Fibroblast of mammary gland (primary cell): ENCODE measurements at regions not wholly inside any gene's neighbourhood (a gene's known extent, or its start where the extent isn't known, plus 50 kb on each side); places are given as distances from the start of the nearest gene placed in this dataset.

ENCODE experiments used
- DNase-seq: peaks from one replicate; pipeline ENCODE4 v3.0.0-alpha.2; 2010; ENCODE audit warnings: low read depth
- H3K4me3 ChIP-seq: 2 replicates; pipeline ENCODE4 v1.5.1; 2011; ENCODE audit warnings: low read depth, mild to moderate bottlenecking, low read length, moderate library complexity; ENCODE audit not compliant: control insufficient read depth
- TF ChIP-seq, protein P1 (sequence below): conservative IDR thresholded peaks from 2 replicates; pipeline ENCODE4 v1.5.1; 2011; ENCODE audit warnings: low read depth, low read length, inconsistent platforms; ENCODE audit not compliant: control insufficient read depth, insufficient read depth

DNA sequence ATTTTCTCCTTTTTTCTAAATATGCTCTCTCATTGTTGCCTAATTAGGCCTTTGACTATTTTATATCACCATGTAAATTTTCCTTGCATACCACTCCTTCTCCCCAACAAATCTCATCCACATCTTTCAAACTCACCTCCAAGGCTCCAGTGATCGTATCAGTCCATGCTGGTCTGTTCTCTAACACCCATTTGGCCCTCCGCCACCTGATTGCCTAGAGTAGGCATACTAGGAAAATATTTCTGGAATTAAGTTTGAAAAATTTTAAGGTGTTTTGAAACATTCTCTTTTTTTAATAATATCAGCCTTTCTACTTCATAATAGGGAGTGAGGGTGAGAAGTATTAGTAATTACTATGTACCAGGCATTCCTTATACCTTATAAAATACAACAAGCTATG is 473.9 kb downstream of the FGF9 start:
- TF ChIP-seq, protein P1, sequence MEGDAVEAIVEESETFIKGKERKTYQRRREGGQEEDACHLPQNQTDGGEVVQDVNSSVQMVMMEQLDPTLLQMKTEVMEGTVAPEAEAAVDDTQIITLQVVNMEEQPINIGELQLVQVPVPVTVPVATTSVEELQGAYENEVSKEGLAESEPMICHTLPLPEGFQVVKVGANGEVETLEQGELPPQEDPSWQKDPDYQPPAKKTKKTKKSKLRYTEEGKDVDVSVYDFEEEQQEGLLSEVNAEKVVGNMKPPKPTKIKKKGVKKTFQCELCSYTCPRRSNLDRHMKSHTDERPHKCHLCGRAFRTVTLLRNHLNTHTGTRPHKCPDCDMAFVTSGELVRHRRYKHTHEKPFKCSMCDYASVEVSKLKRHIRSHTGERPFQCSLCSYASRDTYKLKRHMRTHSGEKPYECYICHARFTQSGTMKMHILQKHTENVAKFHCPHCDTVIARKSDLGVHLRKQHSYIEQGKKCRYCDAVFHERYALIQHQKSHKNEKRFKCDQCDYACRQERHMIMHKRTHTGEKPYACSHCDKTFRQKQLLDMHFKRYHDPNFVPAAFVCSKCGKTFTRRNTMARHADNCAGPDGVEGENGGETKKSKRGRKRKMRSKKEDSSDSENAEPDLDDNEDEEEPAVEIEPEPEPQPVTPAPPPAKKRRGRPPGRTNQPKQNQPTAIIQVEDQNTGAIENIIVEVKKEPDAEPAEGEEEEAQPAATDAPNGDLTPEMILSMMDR, result no peak
- DNase-seq, result no peak
- H3K4me3 ChIP-seq, result no peak overlapping the region

DNA sequence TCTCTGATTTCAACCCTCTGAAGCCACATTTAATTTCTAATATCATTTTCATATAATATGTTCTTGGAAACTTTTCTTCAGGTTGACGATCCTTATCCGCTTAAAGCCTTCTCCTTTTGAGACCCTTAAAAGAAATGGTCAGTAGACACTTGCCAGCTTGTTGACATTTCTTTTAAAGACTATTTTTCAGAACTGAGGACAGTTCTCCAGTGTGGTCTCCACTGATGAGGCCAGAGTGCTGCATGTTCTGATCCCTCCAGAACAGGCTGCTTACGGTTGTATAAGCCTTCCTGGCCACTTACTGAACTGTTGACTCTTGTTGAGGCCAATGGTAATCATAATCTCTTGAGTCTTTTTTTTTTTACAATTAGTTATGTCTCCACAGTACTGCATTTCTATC is 477.3 kb downstream of the FGF9 start:
- H3K4me3 ChIP-seq, result no peak overlapping the region
- DNase-seq, result no peak
- TF ChIP-seq, protein P1, result no peak

DNA sequence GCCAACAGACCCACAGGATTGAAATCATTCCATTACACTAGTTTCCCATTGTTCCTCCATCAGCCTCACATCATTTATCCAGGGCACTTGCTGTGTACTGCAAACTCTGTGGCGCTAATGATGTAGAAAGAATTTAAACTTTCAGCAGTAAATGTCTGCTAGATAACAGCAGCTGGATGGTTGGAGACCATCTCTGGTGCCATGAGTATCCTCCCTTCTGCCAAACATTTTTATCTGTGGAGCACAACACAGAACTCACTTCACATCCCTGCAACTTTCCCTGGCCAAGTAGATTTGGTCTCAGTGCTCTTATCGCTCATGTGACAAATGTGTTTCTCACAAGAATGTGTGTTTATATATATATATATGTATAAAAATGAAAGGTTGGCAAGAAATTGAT is 481.9 kb downstream of the FGF9 start:
- TF ChIP-seq, protein P1, result no peak
- DNase-seq, result no peak
- H3K4me3 ChIP-seq, result no peak overlapping the region

DNA sequence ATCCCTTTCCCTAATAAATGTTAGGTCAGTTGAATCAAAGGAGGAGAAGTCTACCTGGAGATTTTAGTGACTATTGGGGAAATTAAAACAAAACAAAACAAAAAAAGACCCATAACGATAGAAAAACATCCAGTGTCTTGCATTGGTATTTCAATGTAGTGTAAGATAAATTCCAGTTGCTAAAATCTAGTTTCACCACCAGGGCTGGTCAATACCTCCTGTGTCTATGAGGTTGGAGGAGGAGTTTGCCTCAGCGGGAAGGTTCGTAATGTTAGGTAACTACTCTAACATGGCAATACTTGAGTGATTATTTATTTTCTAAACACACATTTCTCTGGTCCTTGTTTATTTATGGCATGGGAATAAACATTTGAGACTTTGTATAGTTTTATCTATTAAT is 483.2 kb downstream of the FGF9 start:
- TF ChIP-seq, protein P1, result no peak
- H3K4me3 ChIP-seq, result no peak overlapping the region
- no peak for DNase-seq

- TF ChIP-seq, protein P1, result no peak
- H3K4me3 ChIP-seq, result no peak overlapping the region
- no peak for DNase-seq
Measured at GRCh38 chr13:22161871-22162270, 491.0 kb downstream of the FGF9 start.

DNA sequence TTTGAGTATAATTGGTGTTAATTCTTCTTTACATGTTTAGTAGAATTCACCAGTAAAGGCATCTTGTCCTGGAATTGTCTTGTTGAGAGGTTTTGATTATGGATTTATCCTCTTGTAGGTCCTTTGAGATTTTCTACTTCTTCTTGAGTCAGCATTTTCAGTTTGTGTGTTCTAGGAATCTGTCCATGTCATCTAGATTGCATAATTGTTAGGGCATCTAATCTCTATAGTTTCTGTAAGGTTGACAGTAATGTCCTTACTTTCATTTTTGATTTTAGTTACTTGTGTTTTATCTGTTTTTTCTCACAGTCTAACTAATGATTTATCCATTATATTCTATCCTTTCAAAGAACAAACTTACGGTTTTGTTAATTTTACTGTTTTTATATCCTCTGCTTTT is 492.0 kb downstream of the FGF9 start:
- no peak overlapping the region for H3K4me3 ChIP-seq
- TF ChIP-seq, protein P1, result no peak
- DNase-seq, result no peak
